ENCODE measurements at regions not wholly inside any gene's neighbourhood (a gene's known extent, or its start where the extent isn't known, plus 50 kb on each side); places are given as distances from the start of the nearest gene placed in this dataset.

DNA sequence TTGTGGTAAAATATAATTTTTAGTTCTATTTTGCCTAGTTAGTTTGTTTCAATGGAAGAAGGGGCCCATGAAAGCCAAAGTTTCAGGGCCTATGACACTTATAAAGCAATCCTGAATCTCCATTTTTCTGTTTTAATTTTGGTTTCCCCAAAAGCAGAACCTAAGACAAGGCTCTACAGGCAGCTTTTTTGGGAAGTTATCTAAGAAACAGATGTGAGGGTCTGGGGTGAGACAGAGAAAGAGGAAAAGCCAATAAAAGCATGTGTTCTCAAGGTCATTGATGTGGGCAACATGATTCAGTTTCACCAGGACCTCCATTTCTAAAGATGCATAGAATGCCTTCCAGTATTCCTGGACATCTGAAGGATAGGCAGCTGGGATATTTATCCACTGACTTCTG lies 598.5 kb downstream of the PDCD6IP start:
- TF ChIP-seq, protein P1, sequence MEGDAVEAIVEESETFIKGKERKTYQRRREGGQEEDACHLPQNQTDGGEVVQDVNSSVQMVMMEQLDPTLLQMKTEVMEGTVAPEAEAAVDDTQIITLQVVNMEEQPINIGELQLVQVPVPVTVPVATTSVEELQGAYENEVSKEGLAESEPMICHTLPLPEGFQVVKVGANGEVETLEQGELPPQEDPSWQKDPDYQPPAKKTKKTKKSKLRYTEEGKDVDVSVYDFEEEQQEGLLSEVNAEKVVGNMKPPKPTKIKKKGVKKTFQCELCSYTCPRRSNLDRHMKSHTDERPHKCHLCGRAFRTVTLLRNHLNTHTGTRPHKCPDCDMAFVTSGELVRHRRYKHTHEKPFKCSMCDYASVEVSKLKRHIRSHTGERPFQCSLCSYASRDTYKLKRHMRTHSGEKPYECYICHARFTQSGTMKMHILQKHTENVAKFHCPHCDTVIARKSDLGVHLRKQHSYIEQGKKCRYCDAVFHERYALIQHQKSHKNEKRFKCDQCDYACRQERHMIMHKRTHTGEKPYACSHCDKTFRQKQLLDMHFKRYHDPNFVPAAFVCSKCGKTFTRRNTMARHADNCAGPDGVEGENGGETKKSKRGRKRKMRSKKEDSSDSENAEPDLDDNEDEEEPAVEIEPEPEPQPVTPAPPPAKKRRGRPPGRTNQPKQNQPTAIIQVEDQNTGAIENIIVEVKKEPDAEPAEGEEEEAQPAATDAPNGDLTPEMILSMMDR (IDR thresholded peaks at IDR 0.05; ENCODE audit: unreplicated experiment), result no peak
- peaks cover 10% of the 10 kb centered on the region for H3K9me3 Mint-ChIP-seq (ENCODE audit: low read depth)
- H3K4me1 Mint-ChIP-seq (ENCODE audit: low read depth), result no peaks in the 10 kb centered on the region
- peaks cover 1% of the 10 kb centered on the region for H3K36me3 Mint-ChIP-seq (ENCODE audit: insufficient read depth)
- H3K4me3 Mint-ChIP-seq (ENCODE audit: low read depth), result no peak overlapping the region
- no peak for DNase-seq (ENCODE audit: low spot score, unreplicated experiment)
- no peak overlapping the region for H3K27ac Mint-ChIP-seq
- H3K27me3 Mint-ChIP-seq, result no peaks in the 10 kb centered on the region

DNA sequence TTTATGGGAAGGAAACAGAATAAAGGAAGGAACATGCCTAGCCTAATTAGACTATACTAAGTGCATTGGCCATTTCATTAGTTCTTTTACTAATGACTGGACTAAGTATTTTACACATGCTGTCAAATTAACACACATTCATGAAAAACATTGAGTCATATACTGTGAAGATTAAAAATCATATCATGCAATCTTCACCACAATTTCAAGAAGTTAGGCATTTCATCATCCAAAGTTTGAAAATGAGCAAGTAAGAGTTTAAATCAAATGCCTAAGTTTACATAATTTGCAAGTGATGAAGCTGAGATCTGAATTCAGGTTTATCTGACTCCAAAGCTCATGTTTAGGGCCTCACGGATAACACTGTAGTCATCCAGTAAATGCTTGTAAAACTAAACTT lies 601.0 kb downstream of the PDCD6IP start:
- no peak overlapping the region for H3K27ac Mint-ChIP-seq
- H3K9me3 Mint-ChIP-seq (ENCODE audit: low read depth), result peaks cover 2% of the 10 kb centered on the region
- H3K27me3 Mint-ChIP-seq, result no peaks in the 10 kb centered on the region
- TF ChIP-seq, protein P1 (IDR thresholded peaks at IDR 0.05; ENCODE audit: unreplicated experiment), result no peak
- H3K4me3 Mint-ChIP-seq (ENCODE audit: low read depth), result no peak overlapping the region
- no peaks in the 10 kb centered on the region for H3K4me1 Mint-ChIP-seq (ENCODE audit: low read depth)
- DNase-seq (ENCODE audit: low spot score, unreplicated experiment), result no peak
- H3K36me3 Mint-ChIP-seq (ENCODE audit: insufficient read depth), result no peaks in the 10 kb centered on the region

DNA sequence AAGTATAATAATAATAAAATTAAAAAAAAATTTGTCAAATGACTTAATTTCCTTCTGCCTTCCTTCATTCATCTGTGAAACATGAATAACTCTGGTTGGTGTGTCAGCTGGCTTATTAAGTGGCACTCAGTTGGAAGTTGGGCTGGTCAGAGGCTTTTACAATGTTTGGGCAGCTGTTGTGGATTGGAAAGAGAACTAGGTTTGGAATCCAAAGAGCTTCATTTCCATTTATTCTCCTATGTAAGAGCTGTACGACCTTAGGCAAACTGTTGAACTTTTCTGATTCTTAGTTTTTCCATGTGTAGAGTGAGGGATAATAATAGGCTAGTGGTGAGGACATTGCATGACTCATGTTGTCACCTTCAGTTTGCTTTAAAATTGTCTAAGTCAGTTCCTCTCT lies 606.7 kb downstream of the PDCD6IP start:
- no peak for DNase-seq (ENCODE audit: low spot score, unreplicated experiment)
- TF ChIP-seq, protein P1 (IDR thresholded peaks at IDR 0.05; ENCODE audit: unreplicated experiment), result no peak
- no peaks in the 10 kb centered on the region for H3K9me3 Mint-ChIP-seq (ENCODE audit: low read depth)
- no peak overlapping the region for H3K4me3 Mint-ChIP-seq (ENCODE audit: low read depth)
- no peaks in the 10 kb centered on the region for H3K36me3 Mint-ChIP-seq (ENCODE audit: insufficient read depth)
- no peak overlapping the region for H3K27ac Mint-ChIP-seq
- no peaks in the 10 kb centered on the region for H3K4me1 Mint-ChIP-seq (ENCODE audit: low read depth)
- no peaks in the 10 kb centered on the region for H3K27me3 Mint-ChIP-seq

DNA sequence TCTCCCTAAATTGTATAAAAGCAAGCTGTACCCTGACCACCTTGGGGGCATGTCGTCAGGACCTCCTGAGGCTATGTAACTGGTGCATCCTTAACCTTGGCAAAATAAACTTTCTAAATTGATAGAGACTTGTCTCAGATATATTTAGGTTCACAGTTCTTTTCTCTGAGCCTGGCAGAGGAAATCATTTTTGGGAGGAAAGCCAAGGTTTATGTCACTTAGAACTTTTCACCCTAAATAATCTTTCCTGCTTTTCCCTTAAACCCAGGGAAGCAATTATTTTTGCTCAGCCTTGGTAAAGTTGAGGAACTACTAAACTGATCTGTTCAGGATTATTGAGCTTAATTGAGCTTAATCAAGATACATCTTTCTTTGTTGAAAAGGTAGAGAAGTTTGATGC lies 608.9 kb downstream of the PDCD6IP start:
- Mint-ChIP-seq H3K9me3 (ENCODE audit: low read depth) (no peaks in the 10 kb centered on the region), H3K27me3 (no peaks in the 10 kb centered on the region), H3K4me3 (ENCODE audit: low read depth) (no peak overlapping the region), H3K36me3 (ENCODE audit: insufficient read depth) (no peaks in the 10 kb centered on the region), H3K4me1 (ENCODE audit: low read depth) (no peaks in the 10 kb centered on the region), H3K27ac (no peak overlapping the region)
- TF ChIP-seq, protein P1 (IDR thresholded peaks at IDR 0.05; ENCODE audit: unreplicated experiment), result no peak
- DNase-seq (ENCODE audit: low spot score, unreplicated experiment), result no peak

DNA sequence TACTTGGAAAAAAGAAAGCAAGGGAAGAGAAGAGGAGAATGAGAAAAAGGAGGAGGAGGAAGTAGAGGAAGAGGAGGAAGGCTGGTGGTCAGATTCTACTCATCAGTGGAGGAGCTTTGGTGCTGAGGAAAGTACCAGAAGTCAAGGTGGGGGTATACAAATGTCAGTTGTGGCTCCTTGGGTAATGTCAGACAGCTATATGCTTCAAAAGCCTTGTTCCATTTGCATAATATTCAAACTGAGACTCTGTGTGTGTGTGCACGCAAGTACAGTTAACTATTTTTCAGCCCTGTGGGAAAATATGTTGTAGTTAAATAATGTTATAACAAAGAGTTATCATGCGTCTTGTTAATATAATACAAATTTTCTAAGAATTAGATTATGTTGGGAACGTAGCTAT lies 609.7 kb downstream of the PDCD6IP start:
- Mint-ChIP-seq H3K27me3 (no peaks in the 10 kb centered on the region), H3K36me3 (ENCODE audit: insufficient read depth) (no peaks in the 10 kb centered on the region), H3K27ac (no peak overlapping the region), H3K9me3 (ENCODE audit: low read depth) (peaks cover 2% of the 10 kb centered on the region), H3K4me3 (ENCODE audit: low read depth) (no peak overlapping the region), H3K4me1 (ENCODE audit: low read depth) (no peaks in the 10 kb centered on the region)
- DNase-seq (ENCODE audit: low spot score, unreplicated experiment), result no peak
- TF ChIP-seq, protein P1 (IDR thresholded peaks at IDR 0.05; ENCODE audit: unreplicated experiment), result no peak
